Endothelial cell of umbilical vein (primary cell): ENCODE measurements at regions not wholly inside any gene's neighbourhood (a gene's known extent, or its start where the extent isn't known, plus 50 kb on each side); places are given as distances from the start of the nearest gene placed in this dataset.

Source experiments
- BruUV-seq: library from RNA; stranded (reverse); fragments of 400-500 nt; replicated peaks from 2 replicates; lab custom pipeline; 2021; lab: Mats Ljungman, UMichigan
- CTCF ChIA-PET: fragments of 300-600, 350-600 bp; sonication (Branson Sonifier 250); formaldehyde crosslinking; loops from one replicate; lab custom pipeline; 2021; ENCODE audit warnings: antibody characterized with exemption, inconsistent platforms; lab: Charles Lee
- POLR2A ChIA-PET: fragments of 300-600, 350-600 bp; sonication (Branson Sonifier 250); formaldehyde crosslinking; loops from one replicate; lab custom pipeline; 2021; ENCODE audit warnings: antibody characterized with exemption, inconsistent platforms; lab: Charles Lee
- DNase-seq: peaks from one replicate; pipeline ENCODE4 v3.0.0-alpha.2; 2011; ENCODE audit warnings: low read depth, low spot score
- FAIRE-seq: peaks from 2 replicates; lab custom pipeline; 2011; peaks lifted over from hg19 to GRCh38; lab: Jason Lieb, UNC
- H2AFZ ChIP-seq: 2 replicates; pipeline ENCODE4 v1.6.0; 2012; ENCODE audit warnings: low read depth, low read length, control low read depth, inconsistent platforms
- H3K27ac ChIP-seq: 2 replicates; pipeline ENCODE4 v1.5.1; 2011; ENCODE audit warnings: low read depth, mild to moderate bottlenecking, control low read depth, low read length, moderate library complexity; ENCODE audit not compliant: insufficient read depth
- H3K27me3 ChIP-seq, 2 experiments: 2 replicates each; pipeline versions ENCODE4 v1.6.0 to v1.6.1; 2011; ENCODE audit warnings: low read length in 2 of 2, mixed read lengths in 1 of 2; ENCODE audit not compliant: control insufficient read depth in 2 of 2, insufficient read depth in 2 of 2
- H3K36me3 ChIP-seq, 2 experiments: 2 replicates in 1 of 2; 3 replicates in 1 of 2; pipeline ENCODE4 v1.5.1; 2011; ENCODE audit warnings: low read length in 2 of 2, mild to moderate bottlenecking in 1 of 2, moderate library complexity in 1 of 2; ENCODE audit not compliant: control insufficient read depth in 2 of 2, insufficient read depth in 2 of 2; ENCODE audit errors: extremely low read depth in 1 of 2
- H3K4me1 ChIP-seq: 3 replicates; pipeline ENCODE4 v1.5.1; 2011; ENCODE audit warnings: mild to moderate bottlenecking, low read length; ENCODE audit not compliant: control insufficient read depth, insufficient read depth; ENCODE audit errors: extremely low read depth
- H3K4me2 ChIP-seq: 2 replicates; pipeline ENCODE4 v1.6.1; 2011; ENCODE audit warnings: low read length, control low read depth, mixed read lengths; ENCODE audit not compliant: insufficient read depth
- H3K4me3 ChIP-seq, 3 experiments: fragments of 200-600 bp in 1 of 3; sonication (generic), shearing (Covaris generic) in 1 of 3; replicated peaks in 1 of 3; 2 replicates each; pipeline ENCODE4 v1.5.1; 2011 to 2016; ENCODE audit warnings: control low read depth in 3 of 3, low read length in 3 of 3, mild to moderate bottlenecking in 2 of 3, inconsistent platforms in 1 of 3, low read depth in 1 of 3, moderate library complexity in 1 of 3; ENCODE audit not compliant: insufficient read depth in 1 of 3
- H3K79me2 ChIP-seq: 2 replicates; pipeline ENCODE4 v1.6.0; 2012; ENCODE audit warnings: low read length, inconsistent platforms; ENCODE audit not compliant: control insufficient read depth, insufficient read depth
- H3K9ac ChIP-seq: replicated peaks from 2 replicates; pipeline ENCODE3; 2011; ENCODE audit warnings: low read length, control low read depth; ENCODE audit not compliant: insufficient read depth; ENCODE audit errors: extremely low read depth
- H3K9me1 ChIP-seq: replicated peaks from 3 replicates; pipeline ENCODE4 v1.6.0; 2011; ENCODE audit warnings: mild to moderate bottlenecking, low read length; ENCODE audit not compliant: control insufficient read depth, insufficient read depth; ENCODE audit errors: extremely low read depth
- H3K9me3 ChIP-seq: replicated peaks from 2 replicates; pipeline ENCODE4 v1.5.1; 2012; ENCODE audit warnings: low read length, inconsistent platforms; ENCODE audit not compliant: control insufficient read depth, insufficient read depth
- H4K20me1 ChIP-seq: replicated peaks from 2 replicates; pipeline ENCODE3; 2011; ENCODE audit warnings: mild to moderate bottlenecking, low read length; ENCODE audit not compliant: control insufficient read depth, insufficient read depth; ENCODE audit errors: extremely low read depth
- CTCF ChIP-seq, 2 donors: IDR thresholded peaks; 1 replicate in 1 of 2; 2 replicates in 1 of 2; pipeline ENCODE4 v1.5.1; 2011; ENCODE audit warnings: low read length in 2 of 2, mild to moderate bottlenecking in 2 of 2, moderate library complexity in 2 of 2, control low read depth in 1 of 2, inconsistent platforms in 1 of 2, low read depth in 1 of 2; ENCODE audit not compliant: insufficient read depth in 1 of 2; ENCODE audit errors: extremely low read depth in 1 of 2
- EZH2 ChIP-seq: IDR thresholded peaks from 2 replicates; pipeline ENCODE4 v1.6.1; 2012; ENCODE audit warnings: borderline replicate concordance, low read depth, mild to moderate bottlenecking, moderate library complexity, low read length, inconsistent platforms; ENCODE audit not compliant: severe bottlenecking
- FOS ChIP-seq: IDR thresholded peaks from 2 replicates; pipeline ENCODE4 v1.6.1; 2011; ENCODE audit warnings: mild to moderate bottlenecking, low read length, moderate library complexity, borderline replicate concordance; ENCODE audit not compliant: insufficient read depth
- GATA2 ChIP-seq: IDR thresholded peaks from 2 replicates; pipeline ENCODE4 v1.7.0; 2011; ENCODE audit warnings: low read depth, mild to moderate bottlenecking, moderate library complexity, mixed read lengths, low read length; ENCODE audit not compliant: insufficient read length, insufficient read depth
- JUN ChIP-seq: IDR thresholded peaks from 2 replicates; pipeline ENCODE4 v1.6.1; 2011; ENCODE audit warnings: borderline replicate concordance, low read depth; ENCODE audit not compliant: insufficient read length, insufficient read depth
- MAX ChIP-seq: IDR thresholded peaks from 2 replicates; pipeline ENCODE4 v1.6.1; 2011; ENCODE audit not compliant: insufficient read depth, insufficient read length
- MYC ChIP-seq: IDR thresholded peaks from one replicate; pipeline ENCODE4 v1.6.1; 2011; ENCODE audit warnings: mild to moderate bottlenecking, low read depth, low read length
- POLR2A ChIP-seq: IDR thresholded peaks from 2 replicates; pipeline ENCODE4 v1.6.1; 2012; ENCODE audit warnings: low read depth, mild to moderate bottlenecking, control low read depth, low read length
- POLR2AphosphoS5 ChIP-seq: IDR thresholded peaks from 2 replicates; pipeline ENCODE4 v1.6.1; 2012; ENCODE audit warnings: low read depth, mild to moderate bottlenecking, control low read depth, low read length, moderate library complexity; ENCODE audit not compliant: insufficient read depth
- dilution Hi-C: fragments of 300-500 bp; cut with MboI; formaldehyde crosslinking; loops from one replicate; pipeline ENCODE4 v1.15.0; 2019; ENCODE audit warnings: low sequenced_read_pairs; ENCODE audit not compliant: extremely low pct_ligation_motif_present
- intact Hi-C: fragments of 100-400 bp; cut with micrococcal nuclease; formaldehyde crosslinking; loops from one replicate; pipeline ENCODE4 v1.10.0; 2022

- H3K4me3 ChIP-seq, result no peak overlapping the region
- POLR2A ChIA-PET, result no interaction called here
- FAIRE-seq (no peak), DNase-seq (no peak)
- TF ChIP-seq EZH2 (no peak), JUN (no peak), CTCF (IDR thresholded peaks at IDR 0.05; ENCODE audit: extremely low read depth in 1 of 2, insufficient read depth in 1 of 2, low read depth in 1 of 2, low read length in 2 of 2) (no peak), GATA2 (no peak)
- dilution Hi-C loops, result no loop called here
- BruUV-seq, result no TSS peak
- H4K20me1 ChIP-seq, result no peaks in the 10 kb centered on the region
- H3K9ac ChIP-seq, result no peak overlapping the region
- H3K4me2 ChIP-seq, result no peak overlapping the region
- H3K27ac ChIP-seq, result no peak overlapping the region
- no peak overlapping the region for H2AFZ ChIP-seq
- H3K9me3 ChIP-seq, result peaks cover 2% of the 10 kb centered on the region
- H3K36me3 ChIP-seq, result no peaks in the 10 kb centered on the region
- CTCF ChIA-PET, result no interaction called here
- H3K9me1 ChIP-seq, result no peaks in the 10 kb centered on the region
- no peaks in the 10 kb centered on the region for H3K4me1 ChIP-seq
- intact Hi-C loops, result loop anchor here (5.0 kb wide), 1 partner anchor 800 kb away; no protein-coding TSS in a partner anchor
- no peaks in the 10 kb centered on the region for H3K79me2 ChIP-seq
- H3K27me3 ChIP-seq, result no peaks in the 10 kb centered on the region
These were observed 158.1 kb upstream of the SDK2 start for GRCh38 chr17:73802314-73802713.

GRCh38 chr17:73802871-73803270 lies 158.6 kb upstream of the SDK2 start:
- Histone ChIP-seq H3K9me3 (peaks cover 2% of the 10 kb centered on the region), H3K4me1 (no peaks in the 10 kb centered on the region), H3K79me2 (no peaks in the 10 kb centered on the region), H3K9ac (no peak overlapping the region), H3K27ac (no peak overlapping the region), H3K4me3 (no peak overlapping the region), H3K9me1 (no peaks in the 10 kb centered on the region), H2AFZ (no peak overlapping the region), H3K27me3 (no peaks in the 10 kb centered on the region), H3K4me2 (no peak overlapping the region), H3K36me3 (no peaks in the 10 kb centered on the region), H4K20me1 (no peaks in the 10 kb centered on the region)
- no peak for FAIRE-seq
- ChIA-PET CTCF (no interaction called here), POLR2A (no interaction called here)
- intact Hi-C loops, result loop anchor here (5.0 kb wide), 1 partner anchor 801 kb away; no protein-coding TSS in a partner anchor
- dilution Hi-C loops, result no loop called here
- no peak for TF ChIP-seq GATA2
- TF ChIP-seq POLR2AphosphoS5, result no peak
- no peak for TF ChIP-seq CTCF (IDR thresholded peaks at IDR 0.05; ENCODE audit: extremely low read depth in 1 of 2, insufficient read depth in 1 of 2, low read depth in 1 of 2, low read length in 2 of 2)
- no peak for TF ChIP-seq MAX
- no peak for TF ChIP-seq FOS
- TF ChIP-seq MYC, result no peak
- no peak for TF ChIP-seq POLR2A
- no peak for TF ChIP-seq JUN
- no peak for TF ChIP-seq EZH2
- DNase-seq, result no peak
- BruUV-seq, result no TSS peak
